Fibroblast of skin of back (primary cell): ENCODE measurements at regions not wholly inside any gene's neighbourhood (a gene's known extent, or its start where the extent isn't known, plus 50 kb on each side); places are given as distances from the start of the nearest gene placed in this dataset.
A peak's percentile ranks its signal among the peaks of the same experiment; 100 is the strongest.
"Not testable (repeated sequence)": the region's sequence is repeated elsewhere in the genome, so short reads cannot be mapped to it uniquely, and the experiment has no call there.

Source experiments
- DNase-seq: peaks from one replicate; pipeline ENCODE4 v3.0.0-alpha.2; 2013

- no peak for DNase-seq
These were observed 58.4 kb upstream of the WAPL start for GRCh38 chr10:86579883-86580520.

- no peak for DNase-seq
These were observed 58.9 kb upstream of the WAPL start for GRCh38 chr10:86580521-86580891.

GRCh38 chr10:86583983-86584382 is 62.4 kb upstream of the WAPL start:
- DNase-seq = no peak

DNA sequence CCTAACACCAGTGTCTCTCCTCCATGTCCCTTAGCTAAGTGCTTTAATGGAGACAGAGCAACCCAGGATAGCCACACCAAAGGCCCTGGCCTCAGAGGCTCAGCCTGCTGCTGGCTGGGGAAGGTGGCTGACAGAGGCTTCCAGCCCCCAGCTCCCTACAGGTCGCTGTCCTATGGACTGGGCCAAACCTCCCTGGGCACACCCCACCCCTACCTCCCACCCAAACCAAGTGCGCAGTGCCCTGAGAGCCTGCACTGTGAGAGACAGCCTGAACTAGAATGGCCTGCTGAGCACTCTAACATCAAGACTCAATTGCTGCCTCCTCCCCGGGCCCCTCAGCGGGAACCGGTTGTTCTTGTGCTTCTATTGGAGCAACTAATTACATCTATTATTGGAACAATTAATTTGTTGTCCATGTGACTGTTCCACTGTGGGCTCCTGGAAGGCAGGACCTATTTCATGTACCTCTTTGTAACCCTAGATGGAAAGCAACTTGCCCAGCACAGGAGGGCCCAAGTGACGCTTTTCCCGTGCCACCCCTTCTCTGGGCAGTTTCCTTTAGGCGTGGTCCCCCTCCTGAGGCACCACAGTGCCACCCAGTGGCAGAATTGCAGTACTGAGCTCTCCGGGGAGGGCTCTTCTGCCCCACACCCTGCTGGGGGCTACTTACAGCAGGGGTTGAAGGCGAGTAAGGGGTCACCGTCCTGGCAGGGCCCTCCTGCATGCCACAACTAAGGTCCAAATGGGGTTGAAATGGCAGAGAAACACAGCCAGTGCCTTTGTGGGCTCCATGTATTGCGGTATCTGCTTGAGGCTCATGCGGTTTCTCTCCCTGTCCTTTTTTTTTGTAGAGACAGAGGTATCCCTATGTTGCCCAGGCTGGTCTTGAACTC is 63.7 kb upstream of the WAPL start:
- peak; percentile 71 for DNase-seq

DNA sequence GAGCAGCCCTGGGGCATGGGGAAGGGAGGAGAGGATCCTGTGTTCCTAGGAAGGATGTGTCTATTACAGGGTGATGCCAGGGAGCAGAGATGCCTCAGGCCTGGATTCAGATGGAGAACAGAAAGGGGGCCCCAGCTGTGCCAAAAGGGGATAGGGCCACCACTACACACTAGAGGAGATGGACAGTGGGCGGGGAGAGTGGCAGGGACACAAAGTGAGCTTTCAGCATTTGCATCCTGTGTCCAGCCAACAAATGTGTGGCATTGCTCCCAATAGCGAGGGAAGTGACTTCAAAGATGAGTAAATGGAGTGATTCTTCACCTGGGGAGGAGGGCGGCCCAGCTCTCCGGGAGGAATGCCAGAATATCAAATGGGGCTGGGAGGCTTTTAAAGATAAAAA is 64.9 kb upstream of the WAPL start:
- DNase-seq = no peak

GRCh38 chr10:86588781-86589180 is 65.6 kb upstream of the OPN4 start:
- DNase-seq = not testable (repeated sequence)

DNA sequence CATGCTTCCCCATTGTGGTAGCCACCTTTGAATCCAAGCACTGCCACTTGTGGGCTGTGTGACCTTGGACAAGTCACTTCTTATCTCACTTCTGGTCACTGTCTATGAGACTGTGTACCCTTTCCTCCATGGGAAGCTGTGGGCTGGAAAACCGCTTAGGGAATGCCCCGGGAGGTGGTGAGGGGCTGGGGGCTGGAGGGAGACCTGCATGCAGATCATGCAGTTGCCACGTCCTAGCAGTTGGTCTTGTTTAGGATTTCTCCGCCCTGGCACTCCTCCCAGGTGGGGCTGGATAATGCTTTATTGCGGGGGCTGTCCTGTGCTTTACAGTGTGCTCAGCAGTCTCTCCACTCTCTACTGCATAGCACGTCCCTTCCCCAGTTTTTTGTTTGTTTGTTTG is 62.9 kb upstream of the OPN4 start:
- DNase-seq = no peak

DNA sequence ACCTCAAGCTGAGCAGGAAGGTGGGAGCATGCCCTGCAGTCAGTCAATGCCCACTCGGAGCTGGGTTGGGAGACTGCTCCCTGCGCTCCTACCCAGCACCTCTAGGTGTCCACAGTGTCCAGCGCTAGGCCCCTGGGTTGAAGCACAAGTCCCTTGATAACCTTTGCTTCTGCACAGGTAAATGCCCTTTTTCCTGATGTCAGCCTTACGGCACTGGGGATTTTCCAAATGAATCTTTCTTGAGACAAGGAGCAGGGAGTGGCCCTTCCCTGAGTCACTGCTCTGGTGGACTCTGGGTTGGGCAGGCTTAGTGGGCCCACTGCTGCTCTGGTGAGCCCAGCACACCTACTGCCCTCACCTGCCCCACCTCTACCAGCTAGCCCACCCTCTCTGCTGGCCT is 61.9 kb upstream of the OPN4 start:
- no peak for DNase-seq

DNA sequence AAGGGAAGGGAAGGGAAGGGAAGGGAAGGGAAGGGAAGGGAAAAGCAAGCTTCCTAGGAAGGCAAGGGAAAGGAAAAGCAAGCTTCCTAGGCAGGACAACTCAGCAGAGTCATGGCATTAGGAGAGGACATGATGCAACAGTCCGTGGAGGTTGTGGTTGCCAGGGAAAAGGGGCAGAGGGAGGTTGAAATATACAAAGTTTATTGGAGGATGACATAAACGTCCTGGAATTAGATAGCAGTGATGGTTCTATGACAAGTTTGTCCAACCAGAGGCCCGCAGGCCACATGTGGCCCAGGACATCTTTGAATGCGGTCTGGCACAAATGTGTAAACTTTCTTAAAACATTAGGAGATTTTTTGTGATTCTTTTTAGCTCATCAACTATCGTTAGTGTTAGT is 59.8 kb upstream of the OPN4 start:
- peak; percentile 78 for DNase-seq

DNA sequence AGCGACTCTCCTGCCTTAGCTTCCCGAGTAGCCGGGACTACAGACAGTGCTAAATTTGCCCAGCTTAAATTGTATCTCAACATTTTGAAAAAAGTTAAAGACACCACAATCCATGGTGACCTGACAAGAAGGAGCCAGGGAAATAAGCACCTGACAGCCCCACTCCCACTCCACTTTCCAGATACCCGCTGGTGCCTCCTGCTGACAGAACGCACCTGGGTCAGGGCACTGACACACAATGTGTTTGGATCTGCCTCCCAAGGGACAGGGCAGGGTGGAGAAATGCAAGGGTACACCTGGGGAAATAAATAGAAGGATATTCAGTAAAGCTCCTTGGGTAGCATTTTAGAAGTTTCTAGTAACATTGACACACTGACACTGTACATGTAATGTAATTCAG is 58.9 kb upstream of the OPN4 start:
- DNase-seq = no peak

- peak; percentile 27 for DNase-seq
These were observed 58.1 kb upstream of the OPN4 start for GRCh38 chr10:86596266-86596665.

DNA sequence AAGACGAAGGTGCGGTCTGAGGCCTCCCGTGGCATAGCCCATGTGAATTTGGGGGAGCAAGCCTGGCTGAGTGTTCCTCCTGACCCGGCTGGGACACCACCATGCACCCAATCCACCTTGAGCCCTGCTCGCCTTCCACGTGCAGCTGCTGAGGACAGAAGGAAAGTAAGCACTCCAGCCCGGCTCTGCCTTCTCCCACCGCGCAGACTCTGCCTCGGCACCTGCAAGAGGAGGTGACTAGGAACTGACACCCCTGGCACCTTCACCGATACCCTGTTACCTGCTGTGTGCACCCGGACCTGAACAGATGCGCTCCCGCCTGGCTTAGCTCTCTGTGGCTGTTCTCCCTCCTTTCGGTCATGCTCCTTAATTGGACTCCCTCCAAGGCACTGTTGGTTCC is 57.0 kb upstream of the OPN4 start:
- no peak for DNase-seq

DNA sequence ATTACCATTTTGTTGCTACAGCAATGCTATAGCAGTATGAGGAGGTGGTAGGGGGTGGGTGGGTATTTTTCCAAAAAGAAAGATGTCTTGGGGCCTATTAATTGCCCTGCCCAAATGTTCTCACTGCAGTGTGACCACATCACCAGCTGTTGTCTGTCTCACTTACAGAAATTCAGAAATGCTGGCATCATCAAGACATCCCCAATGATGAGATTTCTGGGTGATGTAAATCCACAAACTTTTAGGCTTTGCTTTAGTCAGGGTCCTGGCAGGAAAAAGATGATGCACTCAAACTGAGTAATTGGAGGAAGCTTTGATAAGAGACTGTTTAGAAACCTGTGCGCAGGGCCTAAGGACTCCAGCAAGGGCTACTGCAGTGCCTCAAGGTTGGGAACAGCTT is 56.2 kb upstream of the OPN4 start:
- DNase-seq = no peak

GRCh38 chr10:86599041-86599440 is 55.3 kb upstream of the OPN4 start:
- DNase-seq = no peak

DNA sequence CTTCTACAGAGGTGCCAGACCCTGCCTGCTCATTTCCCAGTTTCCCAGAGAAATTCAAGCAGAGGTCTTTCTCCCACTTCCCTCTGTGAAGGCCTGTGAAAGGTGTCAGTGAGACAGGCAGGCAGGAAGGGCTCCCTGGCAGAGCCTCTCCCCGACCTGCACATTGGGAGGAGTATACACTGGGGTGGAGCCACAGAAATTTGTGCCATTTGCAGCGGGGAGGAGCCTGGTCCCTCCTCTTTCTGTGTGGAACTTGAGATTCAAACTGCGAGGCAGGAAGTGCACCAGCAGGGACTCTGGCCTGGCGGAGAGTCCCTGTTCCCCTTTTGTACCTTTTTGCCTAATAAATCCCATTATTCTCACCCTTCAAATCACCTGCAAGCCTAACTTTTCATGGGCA is 54.6 kb upstream of the OPN4 start:
- DNase-seq = no peak

DNA sequence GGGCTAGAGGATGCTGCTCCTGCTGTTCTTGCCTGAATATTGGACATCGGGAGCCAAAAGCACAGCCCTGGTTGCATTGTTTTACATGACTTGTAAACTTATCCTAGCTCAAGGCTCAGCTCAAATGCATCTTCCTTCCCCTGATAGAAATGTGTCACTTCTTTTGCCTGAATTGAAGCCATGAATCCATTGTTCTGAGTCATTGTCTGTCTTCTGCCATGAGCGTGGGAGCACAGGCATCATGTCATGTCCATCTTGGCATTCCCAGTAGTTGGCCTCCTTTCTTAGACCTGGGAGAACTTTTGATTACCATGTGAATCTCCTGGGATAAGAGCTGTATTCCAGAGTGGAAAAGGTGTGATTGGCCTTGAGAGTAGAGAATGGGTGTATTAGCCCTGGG is 54.1 kb upstream of the OPN4 start:
- DNase-seq = peak; percentile 46

DNA sequence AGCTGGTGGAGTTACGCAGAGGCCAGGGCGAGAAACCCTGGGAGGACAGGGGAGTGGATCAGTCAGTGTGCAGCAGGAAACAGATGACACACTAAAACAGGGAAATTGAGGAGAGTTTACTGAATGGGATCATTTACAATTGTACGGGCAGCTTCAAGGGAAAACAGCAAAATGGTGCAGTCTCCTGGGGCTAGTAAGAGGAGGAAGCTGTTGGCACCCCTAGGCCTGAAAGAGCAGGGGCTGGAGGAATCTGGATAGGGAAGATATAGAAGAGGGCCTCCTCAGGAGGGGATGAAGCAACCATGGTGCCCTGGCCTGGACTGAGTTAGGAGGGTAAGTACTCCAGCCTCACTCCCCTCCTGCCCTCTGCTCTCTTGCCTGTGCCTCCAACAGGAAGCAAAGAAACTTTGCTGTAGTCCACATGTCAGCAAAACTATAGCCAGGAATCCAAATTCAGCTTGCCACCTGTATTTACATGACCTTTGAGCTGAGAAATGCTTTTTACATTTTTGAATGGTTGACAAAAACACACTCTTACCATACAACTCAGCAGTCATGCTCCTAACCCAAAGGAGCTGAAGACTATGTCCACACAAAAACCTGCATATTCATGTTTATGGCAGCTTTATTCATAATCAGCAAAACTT is 52.3 kb upstream of the OPN4 start:
- DNase-seq = no peak

DNA sequence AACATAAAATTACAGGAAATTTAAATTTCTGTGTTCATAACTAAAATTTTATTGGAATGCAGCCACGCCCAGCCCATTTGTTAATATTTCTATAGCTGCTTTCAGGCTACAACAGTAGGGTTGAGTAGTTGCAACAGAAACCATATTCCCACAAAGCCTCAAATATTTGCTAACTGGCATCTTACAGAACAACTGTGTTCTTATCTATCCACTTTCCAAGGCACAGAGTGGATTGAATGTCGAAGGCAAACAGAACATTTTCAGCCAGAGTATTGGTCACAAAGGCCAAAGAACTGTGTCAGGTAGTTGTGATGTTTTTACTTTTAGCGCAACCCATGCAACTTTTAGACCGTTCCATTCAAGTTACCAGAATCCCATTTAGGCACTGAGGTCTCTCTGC is 51.1 kb upstream of the OPN4 start:
- no peak for DNase-seq
